ENCODE measurements at regions not wholly inside any gene's neighbourhood (a gene's known extent, or its start where the extent isn't known, plus 50 kb on each side); places are given as distances from the start of the nearest gene placed in this dataset.

DNA sequence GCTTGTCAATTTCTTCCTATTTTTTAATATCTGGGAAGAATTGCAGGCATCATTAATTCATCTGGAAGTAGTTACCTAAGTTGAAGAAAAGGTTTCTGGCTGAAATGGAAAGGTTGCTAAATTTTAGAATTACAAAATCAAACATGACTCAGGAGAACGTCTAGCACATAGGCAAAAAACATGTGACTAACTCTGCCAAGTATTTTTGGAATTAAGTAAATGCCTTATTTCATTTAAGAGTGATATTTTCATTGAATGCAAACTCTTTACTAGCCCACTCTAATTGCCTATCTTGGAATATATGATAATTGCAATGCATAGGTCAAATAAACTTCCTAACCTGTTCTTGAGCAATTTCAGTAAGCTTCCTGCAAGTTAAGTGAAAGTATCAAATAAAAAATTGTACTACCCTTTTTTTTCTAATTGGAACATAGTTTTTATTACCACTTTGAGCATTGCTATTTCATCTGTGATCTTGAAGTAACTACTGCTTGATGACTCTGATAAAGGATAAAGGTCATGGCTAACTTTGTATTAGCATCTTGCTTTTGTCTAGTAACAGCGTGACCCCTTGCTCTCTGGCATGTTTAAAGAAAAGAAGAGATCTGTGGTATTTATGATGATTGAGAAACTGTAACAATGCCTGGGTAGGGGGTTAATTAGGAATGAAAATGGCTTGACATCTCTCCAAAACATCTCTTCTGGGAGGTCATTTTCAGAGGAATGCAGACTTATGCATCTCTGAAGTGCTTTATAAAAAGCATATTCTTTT, 208.3 kb upstream of the NCAM2 start:
- TF ChIP-seq, protein P1, sequence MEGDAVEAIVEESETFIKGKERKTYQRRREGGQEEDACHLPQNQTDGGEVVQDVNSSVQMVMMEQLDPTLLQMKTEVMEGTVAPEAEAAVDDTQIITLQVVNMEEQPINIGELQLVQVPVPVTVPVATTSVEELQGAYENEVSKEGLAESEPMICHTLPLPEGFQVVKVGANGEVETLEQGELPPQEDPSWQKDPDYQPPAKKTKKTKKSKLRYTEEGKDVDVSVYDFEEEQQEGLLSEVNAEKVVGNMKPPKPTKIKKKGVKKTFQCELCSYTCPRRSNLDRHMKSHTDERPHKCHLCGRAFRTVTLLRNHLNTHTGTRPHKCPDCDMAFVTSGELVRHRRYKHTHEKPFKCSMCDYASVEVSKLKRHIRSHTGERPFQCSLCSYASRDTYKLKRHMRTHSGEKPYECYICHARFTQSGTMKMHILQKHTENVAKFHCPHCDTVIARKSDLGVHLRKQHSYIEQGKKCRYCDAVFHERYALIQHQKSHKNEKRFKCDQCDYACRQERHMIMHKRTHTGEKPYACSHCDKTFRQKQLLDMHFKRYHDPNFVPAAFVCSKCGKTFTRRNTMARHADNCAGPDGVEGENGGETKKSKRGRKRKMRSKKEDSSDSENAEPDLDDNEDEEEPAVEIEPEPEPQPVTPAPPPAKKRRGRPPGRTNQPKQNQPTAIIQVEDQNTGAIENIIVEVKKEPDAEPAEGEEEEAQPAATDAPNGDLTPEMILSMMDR (IDR thresholded peaks at IDR 0.05; ENCODE audit: control extremely low read depth, extremely low read depth): no peak
- peaks cover 0 to 2% (median 0%) of the 10 kb centered on the region in 4 donors for H3K9me3 ChIP-seq (ENCODE audit: control insufficient read depth in 4 of 4, insufficient read depth in 3 of 4, low read length in 3 of 4)
- WGBS, 2 donors: 41 to 48% methylated on average over 2 of the region's 2 CpGs
- H3K4me3 ChIP-seq: no peak overlapping the region
- peak; percentile 18 to 69 (median 63) for DNase-seq
- no peaks in the 10 kb centered on the region for H3K27me3 ChIP-seq (ENCODE audit: control insufficient read depth in 3 of 3, insufficient read depth in 3 of 3, low read length in 2 of 3)
- no peak overlapping the region for H3K9ac ChIP-seq (ENCODE audit: insufficient read depth in 1 of 2, low read length in 2 of 2)
- no peaks in the 10 kb centered on the region for H3K4me1 ChIP-seq (ENCODE audit: control insufficient read depth in 5 of 5, insufficient read depth in 5 of 5, low read length in 5 of 5)
- no peak for ATAC-seq (ENCODE audit: insufficient read depth, low FRiP score)
- no peaks in the 10 kb centered on the region for H3K36me3 ChIP-seq (ENCODE audit: control insufficient read depth in 4 of 4, insufficient read depth in 4 of 4, low read length in 4 of 4)
- H3K27ac ChIP-seq (ENCODE audit: low read depth in 1 of 2, low read length in 1 of 2): no peak overlapping the region

DNA sequence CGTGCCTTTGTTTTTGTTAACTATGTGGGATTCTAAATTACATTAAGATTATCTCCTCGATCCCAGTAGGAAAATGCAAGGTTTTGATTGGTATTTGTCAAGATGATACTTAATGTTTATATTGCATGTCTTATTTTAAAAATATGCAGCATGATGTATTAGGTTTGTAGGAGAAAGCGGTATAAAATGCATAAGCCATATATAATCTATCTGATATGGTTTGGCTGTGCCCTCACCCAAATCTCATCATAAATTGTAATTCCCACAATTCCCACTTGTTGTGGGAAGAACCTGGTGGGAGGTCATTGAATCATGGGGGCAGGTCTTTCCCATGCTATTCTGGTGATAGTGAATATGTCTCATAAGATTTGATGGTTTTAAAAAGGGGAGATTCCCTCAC, 198.1 kb upstream of the NCAM2 start:
- ATAC-seq (ENCODE audit: insufficient read depth, low FRiP score) (no peak), DNase-seq (no peak)
- H3K27ac ChIP-seq (ENCODE audit: low read depth in 1 of 2, low read length in 1 of 2): no peak overlapping the region
- no peaks in the 10 kb centered on the region for H3K27me3 ChIP-seq (ENCODE audit: control insufficient read depth in 3 of 3, insufficient read depth in 3 of 3, low read length in 2 of 3)
- peaks cover 0 to 2% (median 0%) of the 10 kb centered on the region in 4 donors for H3K9me3 ChIP-seq (ENCODE audit: control insufficient read depth in 4 of 4, insufficient read depth in 3 of 4, low read length in 3 of 4)
- H3K9ac ChIP-seq (ENCODE audit: insufficient read depth in 1 of 2, low read length in 2 of 2): no peak overlapping the region
- H3K36me3 ChIP-seq (ENCODE audit: control insufficient read depth in 4 of 4, insufficient read depth in 4 of 4, low read length in 4 of 4): no peaks in the 10 kb centered on the region
- no peak overlapping the region for H3K4me3 ChIP-seq
- no peaks in the 10 kb centered on the region for H3K4me1 ChIP-seq (ENCODE audit: control insufficient read depth in 5 of 5, insufficient read depth in 5 of 5, low read length in 5 of 5)
- WGBS, 2 donors: 83 to 87% methylated on average over 3 of the region's 3 CpGs
- TF ChIP-seq, protein P1 (IDR thresholded peaks at IDR 0.05; ENCODE audit: control extremely low read depth, extremely low read depth): no peak

DNA sequence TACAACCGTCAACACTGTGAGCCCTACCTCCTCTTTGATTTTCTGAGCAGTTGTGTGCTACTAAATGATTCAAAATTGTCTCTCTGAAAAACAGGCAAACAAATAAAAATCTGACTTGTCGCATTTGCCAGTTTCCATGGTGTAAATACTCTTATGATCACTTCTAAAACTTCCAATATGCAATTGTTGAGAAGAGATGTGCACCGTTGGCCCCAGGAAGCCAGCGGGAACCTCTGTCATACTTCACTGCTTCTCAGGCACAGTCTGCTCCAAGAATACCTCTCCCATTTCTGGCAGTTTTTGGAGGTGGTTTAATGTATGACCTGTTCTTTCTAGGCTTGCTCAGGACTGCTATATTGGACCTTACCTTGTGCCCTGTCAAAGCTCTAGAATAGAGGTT, 196.0 kb upstream of the NCAM2 start:
- DNase-seq: no peak
- ATAC-seq (ENCODE audit: insufficient read depth, low FRiP score): no peak
- Histone ChIP-seq H3K36me3 (ENCODE audit: control insufficient read depth in 4 of 4, insufficient read depth in 4 of 4, low read length in 4 of 4) (no peaks in the 10 kb centered on the region), H3K4me3 (no peak overlapping the region), H3K9ac (ENCODE audit: insufficient read depth in 1 of 2, low read length in 2 of 2) (no peak overlapping the region), H3K4me1 (ENCODE audit: control insufficient read depth in 5 of 5, insufficient read depth in 5 of 5, low read length in 5 of 5) (no peaks in the 10 kb centered on the region), H3K27ac (ENCODE audit: low read depth in 1 of 2, low read length in 1 of 2) (no peak overlapping the region), H3K27me3 (ENCODE audit: control insufficient read depth in 3 of 3, insufficient read depth in 3 of 3, low read length in 2 of 3) (no peaks in the 10 kb centered on the region), H3K9me3 (ENCODE audit: control insufficient read depth in 4 of 4, insufficient read depth in 3 of 4, low read length in 3 of 4) (peaks cover 0 to 2% (median 0%) of the 10 kb centered on the region in 4 donors)
- 92 to 96% methylated on average over 4 of the region's 4 CpGs for WGBS, 2 donors
- TF ChIP-seq, protein P1 (IDR thresholded peaks at IDR 0.05; ENCODE audit: control extremely low read depth, extremely low read depth): no peak

Data from lung (tissue), 11 donors.